CD4-positive, alpha-beta T cell treated with Interleukin-17A for 4 hours (primary cell): ENCODE measurements at regions not wholly inside any gene's neighbourhood (a gene's known extent, or its start where the extent isn't known, plus 50 kb on each side); places are given as distances from the start of the nearest gene placed in this dataset.
"Not testable (repeated sequence)": the region's sequence is repeated elsewhere in the genome, so short reads cannot be mapped to it uniquely, and the experiment has no call there.

Source experiments
- DNase-seq: peaks from one replicate; pipeline ENCODE4 v3.0.0-alpha.2; 2020; ENCODE audit warnings: mixed read lengths

GRCh38 chr3:184479426-184480126 lies 82.0 kb upstream of the EPHB3 start:
- DNase-seq = no peak

GRCh38 chr3:184480831-184481230 lies 80.8 kb upstream of the EPHB3 start:
- DNase-seq = no peak

- no peak for DNase-seq
Measured at GRCh38 chr3:184481984-184482671, 79.5 kb upstream of the EPHB3 start.

- no peak for DNase-seq
Measured at GRCh38 chr3:184485241-184485640, 76.3 kb upstream of the EPHB3 start.

- no peak for DNase-seq
Measured at GRCh38 chr3:184485906-184486305, 75.7 kb upstream of the EPHB3 start.

GRCh38 chr3:184486614-184487013 lies 75.0 kb upstream of the EPHB3 start:
- DNase-seq = no peak

GRCh38 chr3:184488577-184488976 lies 73.0 kb upstream of the EPHB3 start:
- DNase-seq = no peak

- no peak for DNase-seq
Measured at GRCh38 chr3:184489268-184489841, 72.2 kb upstream of the EPHB3 start.

- no peak for DNase-seq
Measured at GRCh38 chr3:184491011-184491576, 70.5 kb upstream of the EPHB3 start.

GRCh38 chr3:184491867-184492615 lies 69.5 kb upstream of the EPHB3 start:
- DNase-seq = no peak

GRCh38 chr3:184496933-184497332 lies 64.7 kb upstream of the EPHB3 start:
- DNase-seq = no peak

GRCh38 chr3:184497804-184498203 lies 63.8 kb upstream of the EPHB3 start:
- no peak for DNase-seq

GRCh38 chr3:184498986-184499606 lies 62.5 kb upstream of the EPHB3 start:
- DNase-seq = no peak

- no peak for DNase-seq
Measured at GRCh38 chr3:184500344-184500923, 61.2 kb upstream of the EPHB3 start.

- DNase-seq = no peak
Measured at GRCh38 chr3:184502123-184502667, 59.4 kb upstream of the EPHB3 start.

GRCh38 chr3:184502841-184503240 lies 58.7 kb upstream of the EPHB3 start:
- not testable (repeated sequence) for DNase-seq

- no peak for DNase-seq
Measured at GRCh38 chr3:184503647-184504046, 57.9 kb upstream of the EPHB3 start.

- no peak for DNase-seq
Measured at GRCh38 chr3:184505076-184505878, 56.3 kb upstream of the EPHB3 start.

- no peak for DNase-seq
Measured at GRCh38 chr3:184506561-184506991, 55.0 kb upstream of the EPHB3 start.

GRCh38 chr3:184508938-184509337 lies 52.6 kb upstream of the EPHB3 start:
- no peak for DNase-seq

- no peak for DNase-seq
Measured at GRCh38 chr3:184511741-184512140, 49.8 kb upstream of the EPHB3 start.
